ENCODE measurements at regions not wholly inside any gene's neighbourhood (a gene's known extent, or its start where the extent isn't known, plus 50 kb on each side); places are given as distances from the start of the nearest gene placed in this dataset.

GRCh38 chr6:71114986-71115385 is 158.1 kb upstream of the B3GAT2 start:
- CTCF ChIA-PET (ENCODE audit: partially characterized antibody): no interaction called here
- no peak for DNase-seq (ENCODE audit: low read depth in 1 of 2, low spot score in 2 of 2)
- H3K9me3 ChIP-seq (ENCODE audit: insufficient read depth in 2 of 2, low read depth in 1 of 2, low read length in 1 of 2): no peaks in the 10 kb centered on the region
- no peaks in the 10 kb centered on the region for H3K36me3 ChIP-seq (ENCODE audit: control insufficient read depth in 2 of 4, insufficient read depth in 4 of 4, low read length in 3 of 4)
- TF ChIP-seq BCL11A (IDR thresholded peaks at IDR 0.05; ENCODE audit: low read depth in 2 of 2, low read length in 2 of 2) (no peak), BRCA1 (IDR thresholded peaks at IDR 0.05; ENCODE audit: low read depth, low read length) (no peak), FOSL1 (IDR thresholded peaks at IDR 0.05; ENCODE audit: insufficient read depth, low read depth, low read length) (no peak), PHF8 (conservative IDR thresholded peaks at IDR 0.05; ENCODE audit: low read depth, low read length) (no peak), MAX (IDR thresholded peaks at IDR 0.05) (no peak)
- H2BK5ac ChIP-seq (ENCODE audit: low read depth, low read length): no peak overlapping the region
- no peaks in the 10 kb centered on the region for H4K20me1 ChIP-seq (replicated peaks in 1 of 2; ENCODE audit: control insufficient read depth in 1 of 2, insufficient read depth in 2 of 2, low read length in 2 of 2)
- no peak overlapping the region for H3K18ac ChIP-seq (ENCODE audit: extremely low read depth, low read length)
- H3K56ac ChIP-seq (replicated peaks; ENCODE audit: insufficient read length, low read depth, low read length): no peak overlapping the region
- POLR2A ChIA-PET (ENCODE audit: partially characterized antibody): no interaction called here
- H3K27ac ChIP-seq (ENCODE audit: low read depth, low read length): no peak overlapping the region
- no peak overlapping the region for H2AFZ ChIP-seq (ENCODE audit: low read length)
- no peaks in the 10 kb centered on the region for H3K27me3 ChIP-seq (replicated peaks in 1 of 4; ENCODE audit: control insufficient read depth in 3 of 4, extremely low read depth in 1 of 4, insufficient read depth in 3 of 4, low read length in 3 of 4)
- H3K4me2 ChIP-seq (ENCODE audit: insufficient read depth in 1 of 2, low read depth in 2 of 2, low read length in 2 of 2): no peak overlapping the region
- no peak overlapping the region for H4K5ac ChIP-seq (ENCODE audit: insufficient read length, low read depth, low read length)
- no peak overlapping the region for H2BK20ac ChIP-seq (ENCODE audit: low read length)
- no peaks in the 10 kb centered on the region for H3K79me1 ChIP-seq (ENCODE audit: low read depth, low read length)
- no peak overlapping the region for H3K9ac ChIP-seq (replicated peaks in 1 of 4; ENCODE audit: extremely low read depth in 1 of 4, low read depth in 3 of 4, low read length in 3 of 4)
- FAIRE-seq: no peak
- no peaks in the 10 kb centered on the region for H3K4me1 ChIP-seq (replicated peaks in 1 of 4; ENCODE audit: control insufficient read depth in 3 of 4, insufficient read depth in 4 of 4, low read length in 3 of 4)
- H3K14ac ChIP-seq (ENCODE audit: insufficient read length): no peak overlapping the region
- H4K8ac ChIP-seq (ENCODE audit: extremely low read depth, insufficient read depth, low read length): no peak overlapping the region
- no peak overlapping the region for H2BK15ac ChIP-seq (ENCODE audit: low read length)
- no peak overlapping the region for H4K91ac ChIP-seq (replicated peaks; ENCODE audit: insufficient read length, low read length)
- H3K4me3 ChIP-seq (ENCODE audit: extremely low read depth in 1 of 4, insufficient read depth in 2 of 4, low read depth in 3 of 4, low read length in 4 of 4): no peak overlapping the region
- H2AK5ac ChIP-seq (ENCODE audit: low read depth, low read length): no peak overlapping the region
- no peaks in the 10 kb centered on the region for H3K23me2 ChIP-seq (ENCODE audit: low read depth, low read length)
- no peak overlapping the region for H3K4ac ChIP-seq (replicated peaks; ENCODE audit: insufficient read length, low read depth, low read length)
- no peak overlapping the region for H2BK120ac ChIP-seq (replicated peaks; ENCODE audit: low read depth, low read length)
- no peaks in the 10 kb centered on the region for H3K79me2 ChIP-seq (ENCODE audit: control insufficient read depth in 1 of 2, insufficient read depth in 2 of 2, low read length in 2 of 2)
- no peak overlapping the region for H2BK12ac ChIP-seq (ENCODE audit: low read depth, low read length)
- H3K23ac ChIP-seq (ENCODE audit: insufficient read length): no peak overlapping the region
